T-helper 2 cell treated with Interferon-gamma antibody and Interleukin-4, amounts not matched to agents 5 μg/mL and 100 μg/mL, for 36 hours (primary cell): ENCODE measurements at regions not wholly inside any gene's neighbourhood (a gene's known extent, or its start where the extent isn't known, plus 50 kb on each side); places are given as distances from the start of the nearest gene placed in this dataset.

ENCODE experiments used
- DNase-seq: peaks from one replicate; pipeline ENCODE4 v3.0.0; 2021; ENCODE audit warnings: low spot score
- H3K27ac Mint-ChIP-seq: one replicate; pipeline ENCODE4 v1.8.0; 2021; ENCODE audit warnings: mild to moderate bottlenecking, mixed read lengths
- H3K27me3 Mint-ChIP-seq: one replicate; pipeline ENCODE4 v1.8.0; 2021; ENCODE audit warnings: low read depth, mixed read lengths
- H3K36me3 Mint-ChIP-seq: one replicate; pipeline ENCODE4 v1.8.0; 2021; ENCODE audit warnings: low read depth, mixed read lengths
- H3K4me1 Mint-ChIP-seq: one replicate; pipeline ENCODE4 v1.8.0; 2021; ENCODE audit warnings: low read depth, mixed read lengths
- H3K4me3 Mint-ChIP-seq: one replicate; pipeline ENCODE4 v1.8.0; 2022; ENCODE audit warnings: mild to moderate bottlenecking, moderate library complexity, mixed read lengths
- H3K9me3 Mint-ChIP-seq: one replicate; pipeline ENCODE4 v1.8.0; 2021; ENCODE audit warnings: mixed read lengths

- no peaks in the 10 kb centered on the region for H3K27me3 Mint-ChIP-seq
- no peak overlapping the region for H3K27ac Mint-ChIP-seq
- H3K4me3 Mint-ChIP-seq: no peak overlapping the region
- no peak for DNase-seq
- no peaks in the 10 kb centered on the region for H3K36me3 Mint-ChIP-seq
- no peaks in the 10 kb centered on the region for H3K9me3 Mint-ChIP-seq
- no peaks in the 10 kb centered on the region for H3K4me1 Mint-ChIP-seq
Observed at GRCh38 chr9:115362640-115363039, 244.7 kb upstream of the TNC start.

- Mint-ChIP-seq H3K4me3 (no peak overlapping the region), H3K9me3 (no peaks in the 10 kb centered on the region), H3K36me3 (no peaks in the 10 kb centered on the region), H3K27me3 (no peaks in the 10 kb centered on the region), H3K4me1 (no peaks in the 10 kb centered on the region), H3K27ac (no peak overlapping the region)
- DNase-seq: no peak
Observed at GRCh38 chr9:115364991-115365390, 247.0 kb upstream of the TNC start.

- no peak overlapping the region for H3K27ac Mint-ChIP-seq
- H3K4me1 Mint-ChIP-seq: no peaks in the 10 kb centered on the region
- no peak overlapping the region for H3K4me3 Mint-ChIP-seq
- no peaks in the 10 kb centered on the region for H3K27me3 Mint-ChIP-seq
- no peaks in the 10 kb centered on the region for H3K36me3 Mint-ChIP-seq
- H3K9me3 Mint-ChIP-seq: no peaks in the 10 kb centered on the region
- no peak for DNase-seq
Observed at GRCh38 chr9:115367321-115367720, 249.4 kb upstream of the TNC start.

- no peak overlapping the region for H3K4me3 Mint-ChIP-seq
- H3K36me3 Mint-ChIP-seq: no peaks in the 10 kb centered on the region
- H3K9me3 Mint-ChIP-seq: no peaks in the 10 kb centered on the region
- DNase-seq: no peak
- no peak overlapping the region for H3K27ac Mint-ChIP-seq
- H3K4me1 Mint-ChIP-seq: no peaks in the 10 kb centered on the region
- no peaks in the 10 kb centered on the region for H3K27me3 Mint-ChIP-seq
Observed at GRCh38 chr9:115367780-115368525, 250.0 kb upstream of the TNC start.

- H3K27me3 Mint-ChIP-seq: no peaks in the 10 kb centered on the region
Observed at GRCh38 chr9:115369322-115369957, 251.5 kb upstream of the TNC start.

GRCh38 chr9:115373000-115373709 is 255.2 kb upstream of the TNC start:
- Mint-ChIP-seq H3K4me3 (no peak overlapping the region), H3K9me3 (no peaks in the 10 kb centered on the region), H3K27me3 (no peaks in the 10 kb centered on the region), H3K4me1 (no peaks in the 10 kb centered on the region), H3K27ac (no peak overlapping the region), H3K36me3 (no peaks in the 10 kb centered on the region)
- no peak for DNase-seq

More at GRCh38 chr9:115369322-115369957, 251.5 kb upstream of the TNC start:
- Mint-ChIP-seq H3K9me3 (no peaks in the 10 kb centered on the region), H3K36me3 (no peaks in the 10 kb centered on the region), H3K4me3 (no peak overlapping the region), H3K27ac (no peak overlapping the region), H3K4me1 (no peaks in the 10 kb centered on the region)
- no peak for DNase-seq

- DNase-seq: no peak
- H3K36me3 Mint-ChIP-seq: no peaks in the 10 kb centered on the region
- H3K27me3 Mint-ChIP-seq: no peaks in the 10 kb centered on the region
- no peak overlapping the region for H3K27ac Mint-ChIP-seq
- H3K4me3 Mint-ChIP-seq: no peak overlapping the region
- no peaks in the 10 kb centered on the region for H3K4me1 Mint-ChIP-seq
- H3K9me3 Mint-ChIP-seq: no peaks in the 10 kb centered on the region
Observed at GRCh38 chr9:115373710-115374045, 255.7 kb upstream of the TNC start.

GRCh38 chr9:115374724-115375268 is 256.8 kb upstream of the TNC start:
- H3K27ac Mint-ChIP-seq: no peak overlapping the region
- DNase-seq: no peak
- no peaks in the 10 kb centered on the region for H3K36me3 Mint-ChIP-seq
- no peaks in the 10 kb centered on the region for H3K9me3 Mint-ChIP-seq
- H3K4me1 Mint-ChIP-seq: no peaks in the 10 kb centered on the region
- H3K27me3 Mint-ChIP-seq: no peaks in the 10 kb centered on the region
- H3K4me3 Mint-ChIP-seq: no peak overlapping the region

GRCh38 chr9:115378241-115378640 is 260.3 kb upstream of the TNC start:
- Mint-ChIP-seq H3K36me3 (no peaks in the 10 kb centered on the region), H3K27me3 (no peaks in the 10 kb centered on the region)

GRCh38 chr9:115378758-115379157 is 260.8 kb upstream of the TNC start:
- H3K27ac Mint-ChIP-seq: no peak overlapping the region
- H3K4me1 Mint-ChIP-seq: no peaks in the 10 kb centered on the region
- H3K27me3 Mint-ChIP-seq: no peaks in the 10 kb centered on the region
- no peak for DNase-seq
- H3K36me3 Mint-ChIP-seq: no peaks in the 10 kb centered on the region
- no peak overlapping the region for H3K4me3 Mint-ChIP-seq
- H3K9me3 Mint-ChIP-seq: no peaks in the 10 kb centered on the region

More at GRCh38 chr9:115378241-115378640, 260.3 kb upstream of the TNC start:
- no peak overlapping the region for H3K4me3 Mint-ChIP-seq
- no peaks in the 10 kb centered on the region for H3K4me1 Mint-ChIP-seq
- no peak for DNase-seq
- no peaks in the 10 kb centered on the region for H3K9me3 Mint-ChIP-seq
- no peak overlapping the region for H3K27ac Mint-ChIP-seq

GRCh38 chr9:115379719-115380118 is 261.8 kb upstream of the TNC start:
- DNase-seq: no peak
- no peaks in the 10 kb centered on the region for H3K36me3 Mint-ChIP-seq
- no peaks in the 10 kb centered on the region for H3K4me1 Mint-ChIP-seq
- no peak overlapping the region for H3K27ac Mint-ChIP-seq
- H3K27me3 Mint-ChIP-seq: no peaks in the 10 kb centered on the region
- H3K4me3 Mint-ChIP-seq: no peak overlapping the region
- no peaks in the 10 kb centered on the region for H3K9me3 Mint-ChIP-seq

GRCh38 chr9:115382865-115383264 is 264.9 kb upstream of the TNC start:
- H3K27me3 Mint-ChIP-seq: no peaks in the 10 kb centered on the region
- no peak overlapping the region for H3K4me3 Mint-ChIP-seq
- no peaks in the 10 kb centered on the region for H3K4me1 Mint-ChIP-seq
- no peak for DNase-seq
- no peaks in the 10 kb centered on the region for H3K9me3 Mint-ChIP-seq
- no peak overlapping the region for H3K27ac Mint-ChIP-seq
- H3K36me3 Mint-ChIP-seq: no peaks in the 10 kb centered on the region

GRCh38 chr9:115385383-115386122 is 267.6 kb upstream of the TNC start:
- Mint-ChIP-seq H3K9me3 (no peaks in the 10 kb centered on the region), H3K4me1 (no peaks in the 10 kb centered on the region), H3K4me3 (no peak overlapping the region), H3K27me3 (no peaks in the 10 kb centered on the region), H3K27ac (no peak overlapping the region), H3K36me3 (no peaks in the 10 kb centered on the region)
- DNase-seq: no peak
